Mesendoderm (in vitro differentiated cells): ENCODE measurements at regions not wholly inside any gene's neighbourhood (a gene's known extent, or its start where the extent isn't known, plus 50 kb on each side); places are given as distances from the start of the nearest gene placed in this dataset.
"Not testable (repeated sequence)": the region's sequence is repeated elsewhere in the genome, so short reads cannot be mapped to it uniquely, and the experiment has no call there.

ENCODE experiments used
- DNase-seq: peaks from one replicate; pipeline ENCODE4 v3.0.0; 2013
- H2AK5ac ChIP-seq: 2 replicates; pipeline ENCODE4 v1.6.1; 2013; ENCODE audit warnings: low read length, inconsistent platforms
- H2BK120ac ChIP-seq: 2 replicates; pipeline ENCODE4 v1.6.1; 2013; ENCODE audit warnings: low read depth, mild to moderate bottlenecking, low read length, moderate library complexity, mixed read lengths
- H2BK15ac ChIP-seq: replicated peaks from 2 replicates; pipeline ENCODE4 v1.6.1; 2013; ENCODE audit warnings: low read depth, mild to moderate bottlenecking, moderate library complexity
- H2BK5ac ChIP-seq: 2 replicates; pipeline ENCODE4 v1.6.1; 2013; ENCODE audit warnings: low read length, inconsistent platforms
- H3K18ac ChIP-seq: 2 replicates; pipeline ENCODE4 v1.6.1; 2013; ENCODE audit warnings: mild to moderate bottlenecking, low read length, mixed read lengths
- H3K23ac ChIP-seq: one replicate; pipeline ENCODE4 v1.6.1; 2013; ENCODE audit warnings: low read length
- H3K27ac ChIP-seq: 2 replicates; pipeline ENCODE4 v1.5.1; 2013; ENCODE audit warnings: low read depth, mild to moderate bottlenecking, inconsistent platforms, low read length, moderate library complexity
- H3K27me3 ChIP-seq: 2 replicates; pipeline ENCODE4 v1.6.1; 2013; ENCODE audit warnings: low read length, control low read depth, mild to moderate bottlenecking, inconsistent platforms; ENCODE audit not compliant: insufficient read depth, poor library complexity
- H3K36me3 ChIP-seq: 2 replicates; pipeline ENCODE4 v1.6.1; 2013; ENCODE audit warnings: low read length, inconsistent platforms; ENCODE audit not compliant: control insufficient read depth, insufficient read depth
- H3K4ac ChIP-seq: one replicate; pipeline ENCODE4 v1.6.1; 2013; ENCODE audit warnings: low read depth, mild to moderate bottlenecking, low read length, moderate library complexity
- H3K4me1 ChIP-seq: 2 replicates; pipeline ENCODE4 v1.6.1; 2013; ENCODE audit warnings: low read depth, low read length, inconsistent platforms; ENCODE audit not compliant: control insufficient read depth
- H3K4me2 ChIP-seq: 2 replicates; pipeline ENCODE4 v1.6.1; 2013; ENCODE audit warnings: low read length
- H3K4me3 ChIP-seq: 2 replicates; pipeline ENCODE4 v1.5.1; 2013; ENCODE audit warnings: mild to moderate bottlenecking, low read length
- H3K56ac ChIP-seq: one replicate; pipeline ENCODE4 v1.6.1; 2013; ENCODE audit warnings: low read length
- H3K79me1 ChIP-seq: 2 replicates; pipeline ENCODE4 v1.6.1; 2013; ENCODE audit warnings: low read length, inconsistent platforms
- H3K79me2 ChIP-seq: 2 replicates; pipeline ENCODE4 v1.6.1; 2013; ENCODE audit warnings: mild to moderate bottlenecking, low read length; ENCODE audit not compliant: control insufficient read depth, insufficient read depth
- H3K9ac ChIP-seq: 2 replicates; pipeline ENCODE4 v1.6.1; 2013; ENCODE audit warnings: low read length, inconsistent platforms
- H4K5ac ChIP-seq: one replicate; pipeline ENCODE4 v1.6.1; 2013; ENCODE audit warnings: low read length
- H4K8ac ChIP-seq: one replicate; pipeline ENCODE4 v1.6.1; 2013; ENCODE audit warnings: low read depth, mild to moderate bottlenecking, control low read depth, low read length, moderate library complexity
- WGBS: extraction: QIAGEN DNeasy Blood & Tissue Kit; methylation state at CpG from one replicate; pipeline ENCODE4 v1.1.7; 2013; ENCODE audit warnings: low lambda C conversion rate, missing lambda C conversion rate; ENCODE audit not compliant: insufficient coverage; ENCODE audit errors: extremely low coverage; 5-methylcytosine and 5-hydroxymethylcytosine counted together

DNA sequence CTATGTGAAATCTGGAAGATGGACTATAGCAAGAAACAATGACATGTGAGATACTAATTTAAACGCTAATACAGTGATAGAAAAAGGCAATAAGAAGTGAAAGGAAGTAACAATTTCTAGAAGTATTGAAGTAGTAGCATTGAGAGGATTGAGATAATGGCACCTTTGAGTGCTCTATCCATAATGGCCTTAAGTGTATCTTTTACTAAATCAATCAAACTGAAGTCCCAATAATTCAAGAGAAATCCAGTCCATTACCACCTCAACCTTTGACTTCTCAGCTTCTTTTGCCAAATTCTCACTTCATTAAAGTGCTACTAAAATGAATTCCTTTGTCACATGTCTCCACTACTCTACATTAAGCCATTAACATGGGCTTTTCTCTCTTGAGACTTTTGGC is 82.6 kb upstream of the KYNU start:
- WGBS, result no CpG with 5 or more reads among the region's 1 CpG

DNA sequence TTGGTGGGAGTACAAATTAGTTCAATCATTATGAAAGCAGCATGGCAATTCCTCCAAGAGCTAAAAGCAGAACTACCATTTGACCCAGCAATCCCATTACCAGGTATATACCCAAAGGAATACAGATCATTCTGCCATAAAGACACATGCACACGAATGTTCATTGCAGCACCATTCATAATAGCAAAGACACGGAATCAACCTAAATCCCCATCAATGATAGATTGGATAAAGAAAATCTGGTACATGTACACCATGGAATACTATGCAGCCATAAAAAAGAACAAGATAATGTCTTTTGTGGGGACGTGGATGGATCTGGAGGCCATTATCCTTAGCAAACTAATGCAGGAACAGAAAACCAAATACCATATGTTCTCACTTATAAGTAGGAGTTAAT is 85.1 kb upstream of the KYNU start:
- not testable (repeated sequence) for H3K4me2 ChIP-seq, H4K8ac ChIP-seq, H3K18ac ChIP-seq, H2BK15ac ChIP-seq, H3K23ac ChIP-seq, H2AK5ac ChIP-seq, H4K5ac ChIP-seq, H3K4me3 ChIP-seq, H3K36me3 ChIP-seq, H3K4me1 ChIP-seq, H3K56ac ChIP-seq, H2BK5ac ChIP-seq, H3K79me1 ChIP-seq, H3K27ac ChIP-seq, H3K27me3 ChIP-seq, H3K4ac ChIP-seq, DNase-seq, H3K79me2 ChIP-seq, H3K9ac ChIP-seq, H2BK120ac ChIP-seq
- WGBS, result no CpG with 5 or more reads among the region's 3 CpGs

More for the DNA sequence above, 82.6 kb upstream of the KYNU start:
- Histone ChIP-seq H3K23ac (no peak overlapping the region), H2AK5ac (no peak overlapping the region), H2BK15ac (no peak overlapping the region), H3K9ac (no peak overlapping the region), H3K4ac (no peak overlapping the region), H3K79me2 (no peaks in the 10 kb centered on the region), H3K18ac (no peak overlapping the region), H4K8ac (no peak overlapping the region), H3K27ac (no peak overlapping the region), H2BK5ac (no peak overlapping the region), H4K5ac (no peak overlapping the region), H3K4me2 (no peak overlapping the region), H3K56ac (no peak overlapping the region), H2BK120ac (no peak overlapping the region), H3K4me3 (no peak overlapping the region), H3K4me1 (no peaks in the 10 kb centered on the region), H3K79me1 (no peaks in the 10 kb centered on the region), H3K36me3 (no peaks in the 10 kb centered on the region), H3K27me3 (no peaks in the 10 kb centered on the region)
- DNase-seq, result no peak

DNA sequence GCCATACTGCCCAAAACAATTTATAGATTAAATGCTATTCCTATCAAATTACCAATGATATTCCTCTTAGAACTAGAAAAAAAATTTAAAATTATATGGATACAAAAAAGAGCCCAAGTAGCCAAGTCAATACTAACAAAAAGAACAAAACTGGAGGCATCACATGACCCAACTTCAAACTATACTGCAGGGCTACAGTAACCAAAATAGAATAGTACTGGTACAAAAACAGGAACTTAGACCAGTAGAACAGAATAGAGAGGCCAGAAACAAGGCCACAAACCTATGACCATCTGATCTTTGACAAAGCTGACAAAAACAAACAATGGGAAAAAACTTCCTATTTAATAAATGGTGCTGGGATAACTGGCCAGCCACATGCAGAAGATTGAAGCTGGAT is 86.1 kb upstream of the KYNU start:
- Histone ChIP-seq H2AK5ac (no peak overlapping the region), H3K4ac (no peak overlapping the region), H3K23ac (no peak overlapping the region), H2BK5ac (no peak overlapping the region), H3K56ac (no peak overlapping the region), H3K79me2 (no peaks in the 10 kb centered on the region), H2BK120ac (no peak overlapping the region), H3K9ac (no peak overlapping the region), H3K4me2 (no peak overlapping the region), H3K18ac (no peak overlapping the region), H3K36me3 (no peaks in the 10 kb centered on the region), H2BK15ac (no peak overlapping the region), H3K79me1 (no peaks in the 10 kb centered on the region), H3K4me3 (no peak overlapping the region), H4K5ac (no peak overlapping the region), H4K8ac (no peak overlapping the region), H3K27me3 (no peaks in the 10 kb centered on the region), H3K4me1 (no peaks in the 10 kb centered on the region), H3K27ac (no peak overlapping the region)
- no peak for DNase-seq

DNA sequence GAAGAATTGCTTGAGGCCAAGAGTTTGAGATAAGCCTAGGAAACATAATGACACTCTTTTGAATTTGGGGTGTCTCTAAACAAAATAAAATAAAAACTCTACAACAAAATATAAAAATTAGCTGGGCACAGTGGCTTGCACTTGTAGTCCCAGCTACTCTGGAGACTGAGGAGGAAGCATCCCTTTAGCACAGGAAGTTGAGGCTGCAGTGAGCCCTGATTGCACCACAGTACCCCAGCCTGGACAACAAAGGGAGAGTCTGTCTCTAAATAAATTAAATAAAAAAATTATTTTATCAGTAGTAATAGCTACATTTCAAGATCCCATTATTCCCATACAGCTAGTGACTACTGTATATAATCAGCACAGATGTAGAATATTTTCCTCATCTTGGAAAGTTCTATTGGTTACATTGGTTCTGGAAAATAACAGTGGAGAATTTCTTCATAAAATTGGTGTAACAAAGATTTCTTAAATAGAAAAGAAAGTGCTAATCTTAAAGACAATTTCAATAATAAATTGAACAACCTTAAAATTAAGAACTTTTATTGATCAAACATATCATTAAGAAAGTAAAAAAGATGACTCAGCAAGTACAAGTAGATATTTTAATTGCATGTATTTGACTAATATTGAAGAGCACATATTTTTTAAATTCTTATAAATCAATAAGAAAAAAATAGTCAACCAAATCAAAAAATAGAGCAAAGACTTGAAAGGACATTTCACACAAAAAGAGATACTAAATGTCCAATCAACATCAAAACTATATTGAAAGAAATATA is 90.4 kb upstream of the KYNU start:
- Histone ChIP-seq H3K4ac (no peak overlapping the region), H4K8ac (no peak overlapping the region), H3K18ac (no peak overlapping the region), H2BK120ac (no peak overlapping the region), H3K4me2 (no peak overlapping the region), H4K5ac (no peak overlapping the region), H3K4me3 (no peak overlapping the region), H3K79me1 (no peaks in the 10 kb centered on the region), H2BK15ac (no peak overlapping the region), H3K56ac (no peak overlapping the region), H3K23ac (no peak overlapping the region), H3K27ac (no peak overlapping the region), H3K4me1 (no peaks in the 10 kb centered on the region), H3K79me2 (no peaks in the 10 kb centered on the region), H3K9ac (no peak overlapping the region), H3K36me3 (no peaks in the 10 kb centered on the region), H2AK5ac (no peak overlapping the region), H3K27me3 (no peaks in the 10 kb centered on the region), H2BK5ac (no peak overlapping the region)
- DNase-seq, result no peak

DNA sequence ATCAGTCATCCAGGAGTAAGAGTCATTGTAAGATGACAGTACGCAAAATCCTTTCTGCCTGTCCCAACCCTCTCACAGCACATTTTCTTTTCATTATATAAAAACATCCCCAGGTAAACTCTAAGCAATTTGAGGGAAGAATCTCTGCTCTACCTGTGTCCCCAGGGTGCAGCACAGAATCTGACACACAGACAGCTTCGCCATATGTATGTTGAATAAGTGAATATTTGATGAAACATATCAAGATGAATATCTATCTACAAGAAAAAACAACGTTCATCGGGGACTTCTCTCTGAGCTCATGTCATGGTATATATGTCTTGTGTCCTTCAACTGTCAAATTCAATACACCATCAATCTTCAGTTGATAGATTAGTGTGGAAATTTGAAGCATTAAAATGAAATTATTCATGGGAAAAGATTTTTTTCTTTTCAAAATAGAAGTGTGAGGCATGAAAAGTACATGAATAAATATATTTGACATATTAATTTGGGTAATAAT is 94.5 kb upstream of the KYNU start:
- Histone ChIP-seq H3K4me1 (no peaks in the 10 kb centered on the region), H3K4me3 (no peak overlapping the region), H4K5ac (no peak overlapping the region), H3K56ac (no peak overlapping the region), H3K4ac (no peak overlapping the region), H3K79me1 (no peaks in the 10 kb centered on the region), H3K23ac (no peak overlapping the region), H3K79me2 (no peaks in the 10 kb centered on the region), H3K4me2 (no peak overlapping the region), H2BK120ac (no peak overlapping the region), H2BK5ac (no peak overlapping the region), H2AK5ac (no peak overlapping the region), H3K27me3 (no peaks in the 10 kb centered on the region), H3K18ac (no peak overlapping the region), H3K9ac (no peak overlapping the region), H3K27ac (no peak overlapping the region), H2BK15ac (no peak overlapping the region), H4K8ac (no peak overlapping the region), H3K36me3 (no peaks in the 10 kb centered on the region)
- DNase-seq, result no peak
- WGBS, result no CpG with 5 or more reads among the region's 4 CpGs

DNA sequence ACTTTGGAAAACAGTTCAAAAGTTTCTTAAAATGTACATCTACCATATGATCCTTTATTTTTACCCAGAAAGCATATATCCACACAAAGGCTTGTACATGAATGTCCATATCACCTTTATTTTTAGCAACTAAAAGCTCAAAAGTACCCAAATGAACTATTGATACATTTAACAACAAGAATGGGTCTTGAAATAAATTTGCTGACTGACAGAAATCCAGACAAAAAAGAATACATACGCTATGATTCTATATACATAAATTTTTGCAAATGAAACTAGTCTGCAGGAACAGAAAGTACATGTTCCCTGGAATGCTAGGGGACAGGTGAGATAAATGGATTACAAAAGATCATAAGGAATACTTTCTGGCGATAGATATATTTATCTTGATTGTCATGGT is 96.3 kb upstream of the KYNU start:
- no peaks in the 10 kb centered on the region for H3K36me3 ChIP-seq
- no peak overlapping the region for H2BK15ac ChIP-seq
- DNase-seq, result no peak
- no CpG with 5 or more reads among the region's 2 CpGs for WGBS
- H4K5ac ChIP-seq, result no peak overlapping the region
- no peaks in the 10 kb centered on the region for H3K27me3 ChIP-seq
- H3K4me3 ChIP-seq, result no peak overlapping the region
- no peak overlapping the region for H3K23ac ChIP-seq
- H3K9ac ChIP-seq, result no peak overlapping the region
- no peak overlapping the region for H4K8ac ChIP-seq
- no peak overlapping the region for H3K4me2 ChIP-seq
- H2BK120ac ChIP-seq, result no peak overlapping the region
- no peak overlapping the region for H3K18ac ChIP-seq
- H2AK5ac ChIP-seq, result no peak overlapping the region
- no peaks in the 10 kb centered on the region for H3K79me1 ChIP-seq
- no peaks in the 10 kb centered on the region for H3K79me2 ChIP-seq
- H3K4me1 ChIP-seq, result no peaks in the 10 kb centered on the region
- no peak overlapping the region for H3K56ac ChIP-seq
- no peak overlapping the region for H3K27ac ChIP-seq
- no peak overlapping the region for H2BK5ac ChIP-seq
- no peak overlapping the region for H3K4ac ChIP-seq
